Hippocampal formation (tissue), 2 donors: ENCODE measurements at regions not wholly inside any gene's neighbourhood (a gene's known extent, or its start where the extent isn't known, plus 50 kb on each side); places are given as distances from the start of the nearest gene placed in this dataset.
"Not testable (repeated sequence)": the region's sequence is repeated elsewhere in the genome, so short reads cannot be mapped to it uniquely, and the experiment has no call there.

Experiments used
- DNase-seq, 2 donors: peaks; one replicate each; lab custom pipeline; 2025; lab: John Stamatoyannopoulos, UW

GRCh38 chr7:26076691-26077090, 75.3 kb upstream of the NFE2L3 start:
- DNase-seq = no peak

- peak; percentile 11 to 51 for DNase-seq
Observed at GRCh38 chr7:26078437-26079336, 73.3 kb upstream of the NFE2L3 start.

GRCh38 chr7:26081638-26082037, 70.4 kb upstream of the NFE2L3 start:
- no peak for DNase-seq

GRCh38 chr7:26083113-26083512, 68.9 kb upstream of the NFE2L3 start:
- DNase-seq = no peak

- no peak for DNase-seq
Observed at GRCh38 chr7:26084418-26084817, 67.6 kb upstream of the NFE2L3 start.

- DNase-seq = no peak
Observed at GRCh38 chr7:26085771-26086170, 66.2 kb upstream of the NFE2L3 start.

GRCh38 chr7:26087321-26088091, 64.5 kb upstream of the NFE2L3 start:
- no peak for DNase-seq

GRCh38 chr7:26089469-26089868, 62.5 kb upstream of the NFE2L3 start:
- DNase-seq = not testable (repeated sequence)

GRCh38 chr7:26090927-26091519, 61.0 kb upstream of the NFE2L3 start:
- peak; percentile 2 to 83 for DNase-seq

- DNase-seq = no peak
Observed at GRCh38 chr7:26091933-26092332, 60.1 kb upstream of the NFE2L3 start.

- no peak for DNase-seq
Observed at GRCh38 chr7:26093023-26093422, 59.0 kb upstream of the NFE2L3 start.

- no peak for DNase-seq
Observed at GRCh38 chr7:26096136-26096535, 55.9 kb upstream of the NFE2L3 start.

GRCh38 chr7:26097837-26098668, 53.9 kb upstream of the NFE2L3 start:
- DNase-seq = no peak

GRCh38 chr7:26099236-26099635, 52.8 kb upstream of the NFE2L3 start:
- no peak for DNase-seq

GRCh38 chr7:26100406-26101339, 51.3 kb upstream of the NFE2L3 start:
- no peak for DNase-seq

- DNase-seq = no peak
Observed at GRCh38 chr7:26101361-26102151, 50.4 kb upstream of the NFE2L3 start.

- no peak for DNase-seq
Observed at GRCh38 chr7:26102176-26102575, 49.8 kb upstream of the NFE2L3 start.
